GM20000 (cell line): ENCODE measurements at regions not wholly inside any gene's neighbourhood (a gene's known extent, or its start where the extent isn't known, plus 50 kb on each side); places are given as distances from the start of the nearest gene placed in this dataset.

Experiments
- DNase-seq: peaks from one replicate; pipeline ENCODE4 v3.0.0; 2012; ENCODE audit warnings: low spot score
- CTCF ChIP-seq: IDR thresholded peaks from 2 replicates; pipeline ENCODE4 v1.5.1; 2012; ENCODE audit warnings: mild to moderate bottlenecking, control low read depth; ENCODE audit errors: extremely low read depth, missing control alignments

GRCh38 chr5:169474226-169474625 lies 109.3 kb upstream of the SPDL1 start:
- TF ChIP-seq CTCF, result no peak

DNA sequence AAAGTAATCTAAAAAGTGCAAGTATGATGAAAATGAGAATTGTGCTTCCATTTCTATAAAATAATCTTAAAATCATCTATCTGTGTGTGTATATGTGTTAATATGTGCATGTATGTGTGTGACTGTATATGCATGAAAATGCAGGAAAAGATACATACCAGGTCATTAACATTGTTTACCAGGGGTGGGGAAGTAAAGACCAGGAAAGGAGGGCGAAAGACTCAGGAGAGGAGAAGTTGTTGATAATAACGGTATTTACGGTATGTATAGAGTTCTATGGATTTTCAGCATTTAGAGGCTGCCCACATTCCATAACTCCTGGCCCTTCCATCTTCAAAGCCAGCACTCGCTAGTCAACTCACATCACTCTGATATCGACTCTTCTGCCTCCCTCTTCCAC lies 111.0 kb upstream of the SPDL1 start:
- no peak for DNase-seq
- TF ChIP-seq CTCF, result no peak

More at GRCh38 chr5:169474226-169474625, 109.3 kb upstream of the SPDL1 start:
- DNase-seq, result no peak

DNA sequence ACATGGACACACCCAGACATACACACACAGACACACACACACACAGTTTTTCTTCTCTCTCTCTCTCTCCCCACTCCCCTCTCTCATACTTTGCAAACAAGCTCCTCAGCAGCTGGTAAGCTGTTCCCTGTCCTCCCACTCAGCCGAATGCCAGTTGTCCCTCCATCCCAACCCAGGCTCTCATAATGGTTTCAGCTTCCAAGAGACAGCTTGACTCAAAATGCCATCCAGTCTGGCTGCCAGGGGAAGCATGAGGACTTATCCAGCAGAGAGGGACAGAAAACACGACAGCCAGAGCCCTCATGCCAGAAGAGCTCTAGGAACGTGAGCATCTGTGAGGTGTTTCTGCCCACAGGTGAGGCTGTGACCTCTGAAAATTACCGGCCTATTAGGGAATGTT lies 112.6 kb upstream of the SPDL1 start:
- TF ChIP-seq CTCF, result no peak
- DNase-seq, result no peak

DNA sequence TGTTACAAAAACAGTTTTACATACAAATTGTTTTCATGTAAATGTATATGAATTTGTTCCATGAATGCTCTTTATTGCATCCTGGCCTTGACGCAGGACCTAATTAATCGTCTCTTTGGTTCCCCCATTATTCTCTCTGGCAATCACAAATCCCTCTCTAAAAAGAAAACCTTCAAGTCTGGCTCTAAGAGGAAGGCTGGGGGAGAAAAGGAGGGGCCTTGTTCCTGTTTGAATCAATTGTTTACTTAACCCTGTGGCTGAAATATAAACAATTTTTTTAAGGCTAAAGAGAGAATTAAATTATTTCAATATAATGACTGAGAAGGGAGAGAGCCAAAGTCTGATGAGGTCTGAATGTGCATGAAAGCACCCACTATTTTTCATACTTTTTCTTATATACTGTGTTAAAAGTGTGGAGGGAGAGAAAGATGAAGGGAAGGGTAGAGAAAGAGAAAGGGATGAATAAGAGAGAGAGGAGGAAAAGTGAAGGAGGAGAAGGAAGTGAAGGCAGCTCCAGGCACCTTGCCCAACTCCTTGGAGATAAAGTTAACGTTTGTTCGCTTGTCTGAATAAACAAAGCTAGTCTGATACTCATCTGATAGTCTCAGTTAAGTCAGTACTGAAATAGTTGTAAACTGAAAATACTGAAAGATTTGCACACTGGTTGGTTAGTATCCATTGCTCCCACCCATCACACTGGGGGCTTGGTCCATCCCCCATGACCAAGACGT lies 116.4 kb upstream of the SPDL1 start:
- no peak for TF ChIP-seq CTCF
- DNase-seq, result no peak

DNA sequence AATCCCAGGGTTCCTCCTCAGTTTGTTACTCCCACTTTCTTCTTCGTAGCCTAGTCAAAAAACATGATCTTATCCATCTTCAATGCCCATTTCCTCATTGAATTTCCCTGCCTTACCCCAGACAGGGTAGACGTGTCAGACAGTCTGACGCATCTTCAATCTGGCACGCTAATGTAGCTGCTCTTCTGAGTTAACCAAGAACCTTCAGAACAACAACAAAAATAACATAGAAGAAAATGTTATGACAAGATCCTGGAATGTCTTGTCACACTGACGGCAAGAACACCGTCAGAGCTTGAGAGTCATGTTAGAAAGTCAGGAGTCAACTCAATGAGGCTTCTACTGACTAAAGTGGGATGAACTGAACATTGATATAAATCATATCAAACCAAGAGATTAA lies 122.7 kb upstream of the SPDL1 start:
- TF ChIP-seq CTCF, result no peak
- no peak for DNase-seq

GRCh38 chr5:169460123-169460522 lies 123.5 kb upstream of the SPDL1 start:
- no peak for DNase-seq
- TF ChIP-seq CTCF, result no peak

DNA sequence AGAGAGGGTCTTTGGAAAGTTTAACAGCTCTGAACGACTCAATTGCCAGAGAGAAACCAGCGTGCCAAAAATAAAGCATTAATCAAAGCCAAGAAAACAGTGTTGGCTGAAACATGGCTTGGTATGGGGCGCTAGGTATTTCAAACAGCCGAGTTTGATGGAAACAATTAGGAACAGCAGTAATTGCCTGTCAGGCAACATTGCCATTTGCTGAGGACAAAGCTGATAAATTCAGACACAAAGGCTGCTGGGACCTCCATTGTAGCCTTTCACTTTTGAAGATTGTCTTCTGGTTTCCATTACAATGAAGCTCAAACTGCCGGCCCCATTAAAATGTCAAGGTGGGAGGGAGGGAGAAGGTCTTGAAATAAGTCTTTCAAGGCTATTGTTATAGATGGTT lies 125.4 kb upstream of the SPDL1 start:
- no peak for DNase-seq
- no peak for TF ChIP-seq CTCF
